Loucy (cell line): ENCODE measurements at regions not wholly inside any gene's neighbourhood (a gene's known extent, or its start where the extent isn't known, plus 50 kb on each side); places are given as distances from the start of the nearest gene placed in this dataset.

ENCODE experiments used
- H2AFZ ChIP-seq: fragments of 200-600 bp; sonication (generic); 2 replicates; pipeline ENCODE4 v1.6.0; 2016; ENCODE audit warnings: antibody characterized with exemption, mild to moderate bottlenecking, low read length, moderate library complexity
- H3F3A ChIP-seq: fragments of 200-600 bp; 2 replicates; pipeline ENCODE4 v1.6.0; 2016; ENCODE audit warnings: antibody characterized with exemption, low read depth, mild to moderate bottlenecking
- H3K27me3 ChIP-seq: fragments of 200-600 bp; sonication (generic); 2 replicates; pipeline ENCODE4 v1.6.1; 2014; ENCODE audit warnings: low read length, mild to moderate bottlenecking; ENCODE audit not compliant: insufficient read depth, poor library complexity, severe bottlenecking
- H3K36me3 ChIP-seq: fragments of 200-600 bp; sonication (generic); 2 replicates; pipeline ENCODE4 v1.6.1; 2016; ENCODE audit warnings: low read length; ENCODE audit not compliant: insufficient read depth
- H3K4me1 ChIP-seq: fragments of 200-600 bp; sonication (generic); 2 replicates; pipeline ENCODE4 v1.5.1; 2014; ENCODE audit warnings: low read length, mild to moderate bottlenecking; ENCODE audit not compliant: insufficient read depth, poor library complexity, severe bottlenecking
- H3K4me2 ChIP-seq: fragments of 200-600 bp; sonication (generic); 2 replicates; pipeline ENCODE4 v1.6.0; 2014; ENCODE audit warnings: antibody characterized with exemption, low read length, low read depth, mild to moderate bottlenecking; ENCODE audit not compliant: poor library complexity, severe bottlenecking
- H3K4me3 ChIP-seq: fragments of 200-600 bp; sonication (generic); 2 replicates; pipeline ENCODE4 v1.5.1; 2014; ENCODE audit warnings: low read length, mild to moderate bottlenecking, mixed read lengths; ENCODE audit not compliant: poor library complexity, severe bottlenecking
- H3K79me2 ChIP-seq: fragments of 200-600 bp; sonication (generic); 2 replicates; pipeline ENCODE4 v1.6.1; 2014; ENCODE audit warnings: low read length; ENCODE audit not compliant: insufficient read depth
- H3K9ac ChIP-seq: fragments of 200-600 bp; sonication (generic); 2 replicates; pipeline ENCODE4 v1.6.0; 2014; ENCODE audit warnings: mild to moderate bottlenecking, low read depth, low read length, moderate library complexity; ENCODE audit not compliant: poor library complexity, severe bottlenecking
- H3K9me2 ChIP-seq: fragments of 200-600 bp; sonication (generic); replicated peaks from 2 replicates; pipeline ENCODE4 v1.6.1; 2016; ENCODE audit warnings: low read depth, low read length, mixed read lengths
- H3K9me3 ChIP-seq: fragments of 200-600 bp; sonication (generic); 2 replicates; pipeline ENCODE4 v1.6.1; 2014; ENCODE audit warnings: mild to moderate bottlenecking, antibody characterized with exemption, low read length, low read depth; ENCODE audit not compliant: insufficient read depth
- H4K20me1 ChIP-seq: fragments of 200-600 bp; sonication (generic); 2 replicates; pipeline ENCODE4 v1.6.0; 2014; ENCODE audit warnings: antibody characterized with exemption, low read length, mild to moderate bottlenecking; ENCODE audit not compliant: insufficient read depth, poor library complexity, severe bottlenecking
- CTCF ChIP-seq: fragments of 200-600 bp; sonication (generic); conservative IDR thresholded peaks from 2 replicates; pipeline ENCODE4 v1.5.1; 2014; ENCODE audit warnings: mild to moderate bottlenecking, antibody characterized with exemption, low read length
- EZH2phosphoT487 ChIP-seq: fragments of 200-600 bp; IDR thresholded peaks from 2 replicates; pipeline ENCODE4 v1.6.1; 2018; ENCODE audit warnings: antibody characterized with exemption, mild to moderate bottlenecking, moderate library complexity, borderline replicate concordance

GRCh38 chr1:79293611-79294010 lies 287.1 kb upstream of the ADGRL4 start:
- H3K9ac ChIP-seq: no peak overlapping the region
- H3K27me3 ChIP-seq: no peaks in the 10 kb centered on the region
- H3K9me3 ChIP-seq: no peaks in the 10 kb centered on the region
- H2AFZ ChIP-seq: no peak overlapping the region
- H3K4me3 ChIP-seq: no peak overlapping the region
- no peaks in the 10 kb centered on the region for H3K79me2 ChIP-seq
- H3F3A ChIP-seq: no peaks in the 10 kb centered on the region
- no peak for TF ChIP-seq CTCF
- TF ChIP-seq EZH2phosphoT487: no peak
- H3K4me2 ChIP-seq: no peak overlapping the region
- no peaks in the 10 kb centered on the region for H3K9me2 ChIP-seq
- H3K36me3 ChIP-seq: no peaks in the 10 kb centered on the region
- H3K4me1 ChIP-seq: no peaks in the 10 kb centered on the region
- H4K20me1 ChIP-seq: no peaks in the 10 kb centered on the region

GRCh38 chr1:79290927-79291474 lies 284.5 kb upstream of the ADGRL4 start:
- TF ChIP-seq CTCF: no peak
- no peak for TF ChIP-seq EZH2phosphoT487
- Histone ChIP-seq H3K79me2 (no peaks in the 10 kb centered on the region), H3K4me2 (no peak overlapping the region), H3K27me3 (no peaks in the 10 kb centered on the region), H2AFZ (no peak overlapping the region), H3K4me3 (no peak overlapping the region), H4K20me1 (no peaks in the 10 kb centered on the region), H3K9ac (no peak overlapping the region), H3K4me1 (no peaks in the 10 kb centered on the region), H3F3A (no peaks in the 10 kb centered on the region), H3K9me2 (no peaks in the 10 kb centered on the region), H3K9me3 (no peaks in the 10 kb centered on the region), H3K36me3 (no peaks in the 10 kb centered on the region)

- no peak overlapping the region for H2AFZ ChIP-seq
- TF ChIP-seq CTCF: no peak
- no peak for TF ChIP-seq EZH2phosphoT487
- H3K9ac ChIP-seq: no peak overlapping the region
- H3K36me3 ChIP-seq: no peaks in the 10 kb centered on the region
- no peak overlapping the region for H3K4me2 ChIP-seq
- H4K20me1 ChIP-seq: no peaks in the 10 kb centered on the region
- no peak overlapping the region for H3K4me3 ChIP-seq
- no peaks in the 10 kb centered on the region for H3K9me2 ChIP-seq
- H3K9me3 ChIP-seq: no peaks in the 10 kb centered on the region
- no peaks in the 10 kb centered on the region for H3F3A ChIP-seq
- no peaks in the 10 kb centered on the region for H3K79me2 ChIP-seq
- no peaks in the 10 kb centered on the region for H3K27me3 ChIP-seq
- H3K4me1 ChIP-seq: no peaks in the 10 kb centered on the region
These were observed 281.5 kb upstream of the ADGRL4 start for GRCh38 chr1:79287982-79288381.
